SU-DHL-6 (cell line): ENCODE measurements at regions not wholly inside any gene's neighbourhood (a gene's known extent, or its start where the extent isn't known, plus 50 kb on each side); places are given as distances from the start of the nearest gene placed in this dataset.

Experiments
- CTCF ChIP-seq: fragments of 200-600 bp; sonication (generic); IDR thresholded peaks from one replicate; pipeline ENCODE4 v1.5.1; 2017; ENCODE audit warnings: antibody characterized with exemption, mild to moderate bottlenecking, low read length, moderate library complexity; ENCODE audit not compliant: insufficient read depth, poor library complexity, severe bottlenecking
- EZH2phosphoT487 ChIP-seq: fragments of 200-600 bp; sonication (generic), shearing (Covaris generic); conservative IDR thresholded peaks from 2 replicates; pipeline ENCODE4 v1.6.1; 2018; ENCODE audit warnings: mild to moderate bottlenecking, antibody characterized with exemption, low read length, moderate library complexity, mixed read lengths

- TF ChIP-seq CTCF (no peak), EZH2phosphoT487 (no peak)
Observed at GRCh38 chr3:67923796-67924195, 269.4 kb upstream of the SUCLG2 start.
